CD14-positive monocyte (primary cell): ENCODE measurements at regions not wholly inside any gene's neighbourhood (a gene's known extent, or its start where the extent isn't known, plus 50 kb on each side); places are given as distances from the start of the nearest gene placed in this dataset.

Experiments
- DNase-seq, 3 donors: peaks; one replicate each; pipeline ENCODE4 v3.0.0-alpha.2; 2011 to 2022
- H2AFZ ChIP-seq: 2 replicates; pipeline ENCODE4 v1.6.0; 2012; ENCODE audit warnings: mild to moderate bottlenecking, low read depth, low read length, inconsistent platforms; ENCODE audit not compliant: insufficient read depth, poor library complexity, severe bottlenecking
- H3K27ac ChIP-seq, 2 donors: 1 replicate in 1 of 2; 2 replicates in 1 of 2; pipeline ENCODE4 v1.5.1; 2012 to 2013; ENCODE audit warnings: low read length in 2 of 2, control low read depth in 1 of 2, inconsistent platforms in 1 of 2, low read depth in 1 of 2, mild to moderate bottlenecking in 1 of 2
- H3K27me3 ChIP-seq, 2 donors: one replicate each; pipeline versions ENCODE4 v1.6.0 to v1.6.1; 2011 to 2013; ENCODE audit warnings: low read length in 2 of 2; ENCODE audit not compliant: control insufficient read depth in 2 of 2, insufficient read depth in 2 of 2
- H3K36me3 ChIP-seq, 2 donors: replicated peaks in 1 of 2; 1 replicate in 1 of 2; 2 replicates in 1 of 2; pipeline versions ENCODE4 v1.5.1 to v1.6.1; 2012 to 2013; ENCODE audit warnings: low read length in 2 of 2, control low read depth in 1 of 2, inconsistent platforms in 1 of 2, mild to moderate bottlenecking in 1 of 2; ENCODE audit not compliant: insufficient read depth in 2 of 2, control insufficient read depth in 1 of 2
- H3K4me1 ChIP-seq, 2 donors: 1 replicate in 1 of 2; 2 replicates in 1 of 2; pipeline versions ENCODE4 v1.5.1 to v1.6.1; 2012 to 2013; ENCODE audit warnings: low read length in 2 of 2, control low read depth in 1 of 2, inconsistent platforms in 1 of 2, mild to moderate bottlenecking in 1 of 2, moderate library complexity in 1 of 2; ENCODE audit not compliant: insufficient read depth in 2 of 2, control insufficient read depth in 1 of 2
- H3K4me2 ChIP-seq: replicated peaks from 2 replicates; pipeline ENCODE3; 2012; ENCODE audit warnings: low read length, moderate library complexity, mild to moderate bottlenecking; ENCODE audit not compliant: poor library complexity, severe bottlenecking; ENCODE audit errors: extremely low read depth
- H3K4me3 ChIP-seq, 3 experiments: fragments of 200-600 bp in 1 of 3; sonication (generic) in 1 of 3; replicated peaks in 1 of 3; 1 replicate in 2 of 3; 2 replicates in 1 of 3; pipeline ENCODE4 v1.5.1; 2011 to 2013; ENCODE audit warnings: low read length in 3 of 3, mild to moderate bottlenecking in 3 of 3, control low read depth in 2 of 3, low read depth in 2 of 3, inconsistent platforms in 1 of 3, moderate library complexity in 1 of 3
- H3K79me2 ChIP-seq: 2 replicates; pipeline ENCODE4 v1.6.0; 2012; ENCODE audit warnings: mild to moderate bottlenecking, control low read depth, inconsistent platforms, low read length, moderate library complexity; ENCODE audit not compliant: insufficient read depth
- H3K9ac ChIP-seq: 2 replicates; pipeline ENCODE4 v1.6.0; 2017; ENCODE audit warnings: low read length, mild to moderate bottlenecking; ENCODE audit not compliant: insufficient read depth, poor library complexity, severe bottlenecking
- H3K9me3 ChIP-seq, 2 donors: replicated peaks in 1 of 2; 1 replicate in 1 of 2; 2 replicates in 1 of 2; pipeline versions ENCODE4 v1.5.1 to v1.6.1; 2012 to 2013; ENCODE audit warnings: low read length in 2 of 2, control low read depth in 1 of 2; ENCODE audit not compliant: control insufficient read depth in 1 of 2, insufficient read depth in 1 of 2
- H4K20me1 ChIP-seq: 2 replicates; pipeline ENCODE4 v1.6.0; 2012; ENCODE audit warnings: mild to moderate bottlenecking, low read length, control low read depth, moderate library complexity; ENCODE audit not compliant: insufficient read depth
- H3K27ac Mint-ChIP-seq, 7 donors: one replicate each; pipeline ENCODE4 v1.8.0; 2020; ENCODE audit warnings: mild to moderate bottlenecking in 7 of 7, mixed read lengths in 7 of 7, moderate library complexity in 6 of 7, inconsistent platforms in 2 of 7
- H3K27me3 Mint-ChIP-seq, 3 donors: one replicate each; pipeline ENCODE4 v1.8.0; 2021 to 2022; ENCODE audit warnings: low read depth in 3 of 3, mild to moderate bottlenecking in 3 of 3, mixed read lengths in 3 of 3, moderate library complexity in 3 of 3, inconsistent platforms in 1 of 3
- H3K36me3 Mint-ChIP-seq, 2 donors: one replicate each; pipeline ENCODE4 v1.8.0; 2020; ENCODE audit warnings: mixed read lengths in 2 of 2, inconsistent platforms in 1 of 2, mild to moderate bottlenecking in 1 of 2
- H3K4me1 Mint-ChIP-seq: one replicate; pipeline ENCODE4 v1.8.0; 2020; ENCODE audit warnings: mild to moderate bottlenecking, mixed read lengths
- H3K4me3 Mint-ChIP-seq, 2 donors: one replicate each; pipeline ENCODE4 v1.8.0; 2020; ENCODE audit warnings: mild to moderate bottlenecking in 2 of 2, mixed read lengths in 2 of 2, moderate library complexity in 1 of 2
- H3K9me3 Mint-ChIP-seq, 7 donors: one replicate each; pipeline ENCODE4 v1.8.0; 2020 to 2022; ENCODE audit warnings: mixed read lengths in 7 of 7, mild to moderate bottlenecking in 6 of 7, moderate library complexity in 6 of 7, inconsistent platforms in 2 of 7
- CTCF ChIP-seq: fragments of 200-600 bp; IDR thresholded peaks from one replicate; pipeline ENCODE4 v1.8.0; 2022; ENCODE audit warnings: antibody characterized with exemption, mild to moderate bottlenecking
- WGBS: methylation state at CpG from one replicate; pipeline ENCODE4 v1.1.5; 2013; ENCODE audit warnings: missing lambda C conversion rate; ENCODE audit not compliant: insufficient coverage; 5-methylcytosine and 5-hydroxymethylcytosine counted together
- intact Hi-C, 2 donors: fragments of 100-400 bp; cut with micrococcal nuclease; formaldehyde crosslinking; loops; one replicate each; pipeline versions ENCODE4 v1.15.0 to v1.15.1; 2023

GRCh38 chr4:14621731-14622463, 380.4 kb upstream of the CPEB2 start:
- no peak overlapping the region for H3K4me3 ChIP-seq
- Mint-ChIP-seq H3K4me1 (no peaks in the 10 kb centered on the region), H3K27me3 (no peaks in the 10 kb centered on the region), H3K36me3 (no peaks in the 10 kb centered on the region), H3K9me3 (peaks cover 0 to 6% (median 0%) of the 10 kb centered on the region in 7 donors), H3K27ac (no peak overlapping the region), H3K4me3 (no peak overlapping the region)
- intact Hi-C loops: no loop called here
- no peak overlapping the region for H3K4me2 ChIP-seq
- H3K27me3 ChIP-seq: no peaks in the 10 kb centered on the region
- H3K9ac ChIP-seq: no peak overlapping the region
- H3K4me1 ChIP-seq: no peaks in the 10 kb centered on the region
- no peak for TF ChIP-seq CTCF
- no peaks in the 10 kb centered on the region for H3K79me2 ChIP-seq
- H3K36me3 ChIP-seq: no peaks in the 10 kb centered on the region
- no peak overlapping the region for H2AFZ ChIP-seq
- DNase-seq: no peak
- H4K20me1 ChIP-seq: no peaks in the 10 kb centered on the region
- no peak overlapping the region for H3K27ac ChIP-seq
- 95% methylated on average over 3 of the region's 7 CpGs for WGBS
- H3K9me3 ChIP-seq: no peaks in the 10 kb centered on the region

- WGBS: 56% methylated on average over 2 of the region's 5 CpGs
- Histone ChIP-seq H3K36me3 (no peaks in the 10 kb centered on the region), H3K27ac (no peak overlapping the region), H3K9ac (no peak overlapping the region), H2AFZ (no peak overlapping the region), H3K4me2 (no peak overlapping the region), H3K27me3 (no peaks in the 10 kb centered on the region), H4K20me1 (no peaks in the 10 kb centered on the region), H3K4me3 (no peak overlapping the region), H3K79me2 (no peaks in the 10 kb centered on the region), H3K4me1 (no peaks in the 10 kb centered on the region), H3K9me3 (peaks cover 0 to 4% of the 10 kb centered on the region in 2 donors)
- no peak overlapping the region for H3K4me3 Mint-ChIP-seq
- H3K9me3 Mint-ChIP-seq: peaks cover 0 to 12% (median 3%) of the 10 kb centered on the region in 7 donors
- H3K27me3 Mint-ChIP-seq: peaks cover 0 to 1% (median 0%) of the 10 kb centered on the region in 3 donors
- no peak for DNase-seq
- TF ChIP-seq CTCF: no peak
- H3K27ac Mint-ChIP-seq: no peak overlapping the region
- H3K36me3 Mint-ChIP-seq: no peaks in the 10 kb centered on the region
- intact Hi-C loops: no loop called here
- H3K4me1 Mint-ChIP-seq: no peaks in the 10 kb centered on the region
Measured at GRCh38 chr4:14627038-14627437, 375.2 kb upstream of the CPEB2 start.
